GM23338 (cell line): ENCODE measurements at regions not wholly inside any gene's neighbourhood (a gene's known extent, or its start where the extent isn't known, plus 50 kb on each side); places are given as distances from the start of the nearest gene placed in this dataset.

Experiments used
- ATAC-seq: fragments of 200-7000 bp; cut with Tn5 transposase; 3 replicates; pipeline ENCODE4 v1.9.1; 2020
- DNase-seq: peaks from one replicate; pipeline ENCODE4 v3.0.0-alpha.2; 2015; ENCODE audit warnings: low spot score
- H2AFZ ChIP-seq: fragments of 200-600 bp; sonication (generic); 2 replicates; pipeline ENCODE4 v1.8.0; 2016; ENCODE audit warnings: antibody characterized with exemption, mild to moderate bottlenecking, moderate library complexity
- H3F3A ChIP-seq: fragments of 200-600 bp; sonication (generic); replicated peaks from 2 replicates; pipeline ENCODE4 v1.8.0; 2017; ENCODE audit warnings: antibody characterized with exemption, mixed run types, low read depth
- H3K27ac ChIP-seq: fragments of 200-600 bp; sonication (generic); 2 replicates; pipeline ENCODE4 v1.6.1; 2016; ENCODE audit warnings: low read depth
- H3K27me3 ChIP-seq: fragments of 200-600 bp; sonication (generic); 2 replicates; pipeline ENCODE4 v1.8.0; 2016; ENCODE audit warnings: mild to moderate bottlenecking, mixed run types, moderate library complexity; ENCODE audit not compliant: insufficient read depth
- H3K36me3 ChIP-seq: fragments of 200-600 bp; sonication (generic); 2 replicates; pipeline ENCODE4 v1.8.0; 2016; ENCODE audit warnings: mild to moderate bottlenecking; ENCODE audit not compliant: insufficient read depth
- H3K4me1 ChIP-seq: fragments of 200-600 bp; sonication (generic); 2 replicates; pipeline ENCODE4 v1.8.0; 2016; ENCODE audit warnings: mild to moderate bottlenecking, moderate library complexity; ENCODE audit not compliant: insufficient read depth
- H3K4me2 ChIP-seq: fragments of 200-600 bp; sonication (generic); 2 replicates; pipeline ENCODE4 v1.7.1; 2017; ENCODE audit warnings: mixed run types
- H3K4me3 ChIP-seq: fragments of 200-600 bp; sonication (generic); 2 replicates; pipeline ENCODE4 v1.6.1; 2016; ENCODE audit warnings: mixed run types
- H3K79me2 ChIP-seq: fragments of 200-600 bp; sonication (generic); replicated peaks from 2 replicates; pipeline ENCODE4 v1.8.0; 2017; ENCODE audit warnings: mild to moderate bottlenecking; ENCODE audit not compliant: insufficient read depth
- H3K9me2 ChIP-seq: fragments of 200-600 bp; sonication (generic); 2 replicates; pipeline ENCODE4 v1.8.0; 2017; ENCODE audit not compliant: insufficient read depth
- H4K20me1 ChIP-seq: fragments of 200-600 bp; sonication (generic); replicated peaks from 2 replicates; pipeline ENCODE4 v1.8.0; 2017; ENCODE audit warnings: mild to moderate bottlenecking; ENCODE audit not compliant: insufficient read depth
- H3K27ac Mint-ChIP-seq: 2 replicates; pipeline ENCODE4 v1.8.0; 2020; ENCODE audit warnings: inconsistent platforms, mild to moderate bottlenecking, moderate library complexity, mixed read lengths
- H3K27me3 Mint-ChIP-seq: 3 replicates; pipeline ENCODE4 v1.8.0; 2022; ENCODE audit warnings: low read depth, mild to moderate bottlenecking, moderate library complexity, mixed read lengths, inconsistent platforms; ENCODE audit not compliant: insufficient read depth, poor library complexity
- H3K36me3 Mint-ChIP-seq: 3 replicates; pipeline ENCODE4 v1.8.0; 2021; ENCODE audit warnings: low read depth, mild to moderate bottlenecking, inconsistent platforms, moderate library complexity, mixed read lengths
- H3K4me1 Mint-ChIP-seq: 3 replicates; pipeline ENCODE4 v1.8.0; 2020; ENCODE audit warnings: mild to moderate bottlenecking, inconsistent platforms, mixed read lengths
- H3K4me3 Mint-ChIP-seq: 3 replicates; pipeline ENCODE4 v1.8.0; 2021; ENCODE audit warnings: moderate library complexity, mild to moderate bottlenecking, inconsistent platforms, mixed read lengths
- H3K9me3 Mint-ChIP-seq: 3 replicates; pipeline ENCODE4 v1.8.0; 2020; ENCODE audit warnings: moderate library complexity, mild to moderate bottlenecking, inconsistent platforms, mixed read lengths
- CREB1 ChIP-seq: fragments of 250-450 bp; sonication (Bioruptor Pico); IDR thresholded peaks from 2 replicates; pipeline ENCODE4 v1.5.0; 2020; ENCODE audit warnings: low read depth, mild to moderate bottlenecking, moderate library complexity
- ETS1 ChIP-seq: IDR thresholded peaks from 2 replicates; pipeline ENCODE4 v1.6.1; 2016; ENCODE audit warnings: antibody characterized with exemption
- EZH2 ChIP-seq: fragments of 200-600 bp; sonication (generic); IDR thresholded peaks from one replicate; pipeline ENCODE4 v1.8.0; 2017; ENCODE audit warnings: antibody characterized with exemption, mild to moderate bottlenecking, low read depth; ENCODE audit not compliant: unreplicated experiment
- EZH2phosphoT487 ChIP-seq: fragments of 200-600 bp; sonication (generic); IDR thresholded peaks from one replicate; pipeline ENCODE4 v1.8.1; 2018; ENCODE audit warnings: antibody characterized with exemption; ENCODE audit not compliant: unreplicated experiment
- JUNB ChIP-seq: IDR thresholded peaks from one replicate; pipeline ENCODE4 v1.6.1; 2016; ENCODE audit warnings: antibody characterized with exemption; ENCODE audit not compliant: unreplicated experiment
- NANOG ChIP-seq: IDR thresholded peaks from 2 replicates; pipeline ENCODE4 v1.6.1; 2016; ENCODE audit warnings: antibody characterized with exemption, borderline replicate concordance
- POLR2AphosphoS5 ChIP-seq: IDR thresholded peaks from 2 replicates; pipeline ENCODE4 v1.6.1; 2016; ENCODE audit warnings: antibody characterized with exemption, low read depth
- STAT1 ChIP-seq: IDR thresholded peaks from one replicate; pipeline ENCODE4 v1.6.1; 2016; ENCODE audit warnings: antibody characterized with exemption; ENCODE audit not compliant: unreplicated experiment
- ZNF114 ChIP-seq: fragments of 250-450 bp; sonication (Bioruptor Pico); IDR thresholded peaks from 2 replicates; pipeline ENCODE4 v1.5.0; 2020; ENCODE audit warnings: mild to moderate bottlenecking, moderate library complexity
- ZNF331 ChIP-seq: fragments of 250-450 bp; sonication (Bioruptor Pico); IDR thresholded peaks from 2 replicates; pipeline ENCODE4 v1.5.0; 2020; ENCODE audit warnings: low read depth, mild to moderate bottlenecking, moderate library complexity
- ZNF462 ChIP-seq: fragments of 250-450 bp; sonication (Bioruptor Pico); IDR thresholded peaks from 2 replicates; pipeline ENCODE4 v1.5.0; 2020; ENCODE audit warnings: mild to moderate bottlenecking, moderate library complexity
- TF ChIP-seq, protein P1 (sequence below), 2 experiments: fragments of 200-600 bp in 1 of 2; sonication (generic) in 1 of 2; conservative IDR thresholded peaks; 2 replicates each; pipeline versions ENCODE4 v1.5.1 to v1.6.1; 2016 to 2017; ENCODE audit warnings: antibody characterized with exemption in 2 of 2, low read depth in 2 of 2, mild to moderate bottlenecking in 2 of 2, moderate library complexity in 1 of 2
- TF ChIP-seq, protein P2 (sequence below): IDR thresholded peaks from one replicate; pipeline ENCODE4 v1.6.1; 2018; ENCODE audit warnings: antibody characterized with exemption; ENCODE audit not compliant: unreplicated experiment

DNA sequence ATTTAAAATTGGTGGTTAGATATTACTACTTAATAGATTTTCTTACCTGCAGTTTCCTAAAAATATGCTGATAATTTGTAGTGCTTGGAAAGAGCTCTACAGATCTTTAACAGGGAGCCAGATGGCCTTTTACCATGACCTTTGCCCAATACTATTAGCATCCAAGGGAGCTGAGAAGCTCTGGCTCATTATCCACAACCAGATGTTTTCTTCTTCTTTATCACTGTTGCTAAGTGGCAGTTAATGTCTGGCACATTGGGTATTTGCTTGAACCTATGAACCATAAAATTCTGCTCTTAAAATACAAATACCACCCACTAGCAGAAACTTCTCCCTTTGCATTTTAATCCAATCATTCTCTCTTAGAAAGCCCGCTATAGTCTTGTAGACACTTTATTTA, 1480.3 kb downstream of the C4orf33 start:
- Histone ChIP-seq H3K4me2 (no peak overlapping the region), H3K9me2 (no peaks in the 10 kb centered on the region), H3K4me3 (no peak overlapping the region), H2AFZ (no peak overlapping the region), H3K4me1 (peaks cover 33% of the 10 kb centered on the region), H4K20me1 (no peaks in the 10 kb centered on the region), H3K36me3 (no peaks in the 10 kb centered on the region; the same call in 1 of the 2 replicates), H3K27me3 (no peaks in the 10 kb centered on the region), H3K27ac (no peak overlapping the region), H3F3A (no peaks in the 10 kb centered on the region), H3K79me2 (no peaks in the 10 kb centered on the region; the same call in 1 of the 2 replicates)
- Mint-ChIP-seq H3K4me1 (peaks cover 29% of the 10 kb centered on the region), H3K27ac (no peak overlapping the region), H3K27me3 (no peaks in the 10 kb centered on the region), H3K4me3 (no peak overlapping the region), H3K36me3 (peaks cover 33% of the 10 kb centered on the region), H3K9me3 (peaks cover 12% of the 10 kb centered on the region)
- no peak for ATAC-seq
- DNase-seq = no peak
- TF ChIP-seq, protein P1, sequence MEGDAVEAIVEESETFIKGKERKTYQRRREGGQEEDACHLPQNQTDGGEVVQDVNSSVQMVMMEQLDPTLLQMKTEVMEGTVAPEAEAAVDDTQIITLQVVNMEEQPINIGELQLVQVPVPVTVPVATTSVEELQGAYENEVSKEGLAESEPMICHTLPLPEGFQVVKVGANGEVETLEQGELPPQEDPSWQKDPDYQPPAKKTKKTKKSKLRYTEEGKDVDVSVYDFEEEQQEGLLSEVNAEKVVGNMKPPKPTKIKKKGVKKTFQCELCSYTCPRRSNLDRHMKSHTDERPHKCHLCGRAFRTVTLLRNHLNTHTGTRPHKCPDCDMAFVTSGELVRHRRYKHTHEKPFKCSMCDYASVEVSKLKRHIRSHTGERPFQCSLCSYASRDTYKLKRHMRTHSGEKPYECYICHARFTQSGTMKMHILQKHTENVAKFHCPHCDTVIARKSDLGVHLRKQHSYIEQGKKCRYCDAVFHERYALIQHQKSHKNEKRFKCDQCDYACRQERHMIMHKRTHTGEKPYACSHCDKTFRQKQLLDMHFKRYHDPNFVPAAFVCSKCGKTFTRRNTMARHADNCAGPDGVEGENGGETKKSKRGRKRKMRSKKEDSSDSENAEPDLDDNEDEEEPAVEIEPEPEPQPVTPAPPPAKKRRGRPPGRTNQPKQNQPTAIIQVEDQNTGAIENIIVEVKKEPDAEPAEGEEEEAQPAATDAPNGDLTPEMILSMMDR (conservative IDR thresholded peaks at IDR 0.05; ENCODE audit: low read depth in 2 of 2) = no peak
- TF ChIP-seq ZNF462 (no peak), POLR2AphosphoS5 (no peak), STAT1 (no peak), NANOG (no peak), ZNF114 (CRISPR knock-in tag) (no peak), EZH2 (no peak), EZH2phosphoT487 (no peak), CREB1 (CRISPR knock-in tag) (no peak), JUNB (no peak), ETS1 (no peak), ZNF331 (CRISPR knock-in tag) (no peak)
- TF ChIP-seq, protein P2, sequence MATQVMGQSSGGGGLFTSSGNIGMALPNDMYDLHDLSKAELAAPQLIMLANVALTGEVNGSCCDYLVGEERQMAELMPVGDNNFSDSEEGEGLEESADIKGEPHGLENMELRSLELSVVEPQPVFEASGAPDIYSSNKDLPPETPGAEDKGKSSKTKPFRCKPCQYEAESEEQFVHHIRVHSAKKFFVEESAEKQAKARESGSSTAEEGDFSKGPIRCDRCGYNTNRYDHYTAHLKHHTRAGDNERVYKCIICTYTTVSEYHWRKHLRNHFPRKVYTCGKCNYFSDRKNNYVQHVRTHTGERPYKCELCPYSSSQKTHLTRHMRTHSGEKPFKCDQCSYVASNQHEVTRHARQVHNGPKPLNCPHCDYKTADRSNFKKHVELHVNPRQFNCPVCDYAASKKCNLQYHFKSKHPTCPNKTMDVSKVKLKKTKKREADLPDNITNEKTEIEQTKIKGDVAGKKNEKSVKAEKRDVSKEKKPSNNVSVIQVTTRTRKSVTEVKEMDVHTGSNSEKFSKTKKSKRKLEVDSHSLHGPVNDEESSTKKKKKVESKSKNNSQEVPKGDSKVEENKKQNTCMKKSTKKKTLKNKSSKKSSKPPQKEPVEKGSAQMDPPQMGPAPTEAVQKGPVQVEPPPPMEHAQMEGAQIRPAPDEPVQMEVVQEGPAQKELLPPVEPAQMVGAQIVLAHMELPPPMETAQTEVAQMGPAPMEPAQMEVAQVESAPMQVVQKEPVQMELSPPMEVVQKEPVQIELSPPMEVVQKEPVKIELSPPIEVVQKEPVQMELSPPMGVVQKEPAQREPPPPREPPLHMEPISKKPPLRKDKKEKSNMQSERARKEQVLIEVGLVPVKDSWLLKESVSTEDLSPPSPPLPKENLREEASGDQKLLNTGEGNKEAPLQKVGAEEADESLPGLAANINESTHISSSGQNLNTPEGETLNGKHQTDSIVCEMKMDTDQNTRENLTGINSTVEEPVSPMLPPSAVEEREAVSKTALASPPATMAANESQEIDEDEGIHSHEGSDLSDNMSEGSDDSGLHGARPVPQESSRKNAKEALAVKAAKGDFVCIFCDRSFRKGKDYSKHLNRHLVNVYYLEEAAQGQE = no peak
